Activated CD4-positive, alpha-beta T cell treated with anti-CD3 and anti-CD28 coated beads, Interleukin-2, amount 50 U/mL, for 4 hours (primary cell): ENCODE measurements at regions not wholly inside any gene's neighbourhood (a gene's known extent, or its start where the extent isn't known, plus 50 kb on each side); places are given as distances from the start of the nearest gene placed in this dataset.

Experiments
- DNase-seq, 2 experiments: peaks; one replicate each; pipeline ENCODE4 v3.0.0-alpha.2; 2020

- no peak for DNase-seq
These were observed 127.7 kb upstream of the ANKRD55 start for GRCh38 chr5:56360816-56361215.

GRCh38 chr5:56359809-56360685, 126.9 kb upstream of the ANKRD55 start:
- no peak for DNase-seq

- DNase-seq: no peak
These were observed 125.9 kb upstream of the ANKRD55 start for GRCh38 chr5:56358703-56359681.

- no peak for DNase-seq
These were observed 124.9 kb upstream of the ANKRD55 start for GRCh38 chr5:56358046-56358445.

- no peak for DNase-seq
These were observed 124.3 kb upstream of the ANKRD55 start for GRCh38 chr5:56357426-56357825.

DNA sequence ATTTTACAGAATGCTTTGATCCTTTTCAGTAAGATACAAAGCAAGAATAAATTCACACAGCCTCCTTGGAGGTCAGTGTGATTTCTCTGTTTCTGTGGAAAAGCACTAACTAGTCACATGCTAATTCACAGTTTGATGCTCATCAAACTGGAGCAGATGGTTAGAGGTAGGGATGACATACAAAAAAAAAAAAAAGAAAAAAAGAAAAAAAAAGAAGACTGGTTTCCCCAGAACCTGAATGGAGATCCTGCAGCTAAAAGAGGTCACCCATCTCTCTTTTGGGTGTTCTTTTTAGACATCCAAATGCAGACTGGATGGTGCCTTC, 123.7 kb upstream of the ANKRD55 start:
- DNase-seq: no peak

DNA sequence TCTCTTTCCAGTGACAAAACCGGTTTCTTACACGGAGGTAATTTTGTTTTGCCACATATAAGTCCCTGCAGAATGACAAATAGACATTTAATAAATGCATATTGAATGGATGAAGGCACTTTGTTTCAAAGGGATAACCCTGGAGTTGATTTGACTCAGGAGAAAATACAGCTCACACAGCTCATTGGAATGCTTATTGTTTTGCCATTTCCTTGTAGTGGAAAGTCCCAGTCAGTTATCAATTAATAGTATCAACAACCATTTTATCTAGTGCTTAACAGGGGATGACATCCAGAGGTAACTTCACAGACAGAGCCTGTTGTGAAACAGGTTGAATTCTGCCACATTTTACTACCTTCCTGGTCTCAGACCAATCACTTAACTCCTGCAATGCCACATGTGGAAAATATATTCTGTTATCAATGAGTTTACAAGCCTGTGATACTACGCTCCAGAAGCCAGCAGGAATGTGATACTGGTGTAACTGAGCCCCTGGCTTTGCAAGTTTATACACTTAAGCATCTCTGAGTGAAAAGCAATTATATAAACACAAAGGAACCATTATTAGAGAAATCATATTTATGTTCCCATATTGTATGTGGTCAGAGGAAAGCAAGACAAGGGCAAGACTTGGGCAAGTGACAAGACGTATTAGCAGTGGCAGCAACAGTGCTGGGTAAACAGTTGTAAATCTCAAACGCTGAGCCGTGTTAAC, 123.1 kb upstream of the ANKRD55 start:
- no peak for DNase-seq

GRCh38 chr5:56354836-56355235, 121.7 kb upstream of the ANKRD55 start:
- DNase-seq: no peak

DNA sequence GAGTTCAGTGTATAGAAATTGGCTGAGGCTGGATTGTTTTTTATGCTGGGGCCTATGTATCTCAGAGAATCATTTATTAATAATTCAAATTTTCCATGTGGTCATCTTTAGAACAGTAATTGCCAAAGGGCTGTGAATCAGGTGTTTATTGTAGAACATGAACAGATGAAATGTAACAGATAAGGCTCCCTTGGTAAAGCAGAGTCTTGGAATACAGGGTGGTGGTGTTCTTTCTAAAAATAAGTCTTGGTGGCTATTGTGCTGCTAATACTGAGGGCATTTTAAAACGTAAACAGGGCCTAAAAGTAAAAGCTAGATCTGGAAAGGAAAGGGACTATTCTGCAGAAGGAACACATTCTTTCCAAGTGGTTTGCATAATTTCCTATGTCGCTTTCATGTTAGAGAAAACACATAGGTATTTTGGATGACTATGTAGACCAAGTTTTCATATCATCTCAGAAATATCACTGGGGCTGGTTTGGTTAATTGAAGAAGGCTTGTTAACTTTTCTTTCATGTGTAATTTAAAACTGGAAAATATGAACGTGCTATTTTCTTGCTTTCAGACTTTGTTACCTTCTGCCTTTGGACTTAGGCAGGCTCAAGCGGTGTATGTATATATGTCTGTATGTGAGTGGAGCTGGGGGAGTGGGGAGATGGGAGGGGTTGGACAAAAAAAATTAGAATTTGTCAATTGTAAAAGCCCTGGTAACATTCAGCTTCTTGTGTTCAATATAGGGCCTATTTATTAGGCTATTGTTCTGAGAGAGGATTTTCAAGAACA, 119.9 kb upstream of the ANKRD55 start:
- DNase-seq: no peak

DNA sequence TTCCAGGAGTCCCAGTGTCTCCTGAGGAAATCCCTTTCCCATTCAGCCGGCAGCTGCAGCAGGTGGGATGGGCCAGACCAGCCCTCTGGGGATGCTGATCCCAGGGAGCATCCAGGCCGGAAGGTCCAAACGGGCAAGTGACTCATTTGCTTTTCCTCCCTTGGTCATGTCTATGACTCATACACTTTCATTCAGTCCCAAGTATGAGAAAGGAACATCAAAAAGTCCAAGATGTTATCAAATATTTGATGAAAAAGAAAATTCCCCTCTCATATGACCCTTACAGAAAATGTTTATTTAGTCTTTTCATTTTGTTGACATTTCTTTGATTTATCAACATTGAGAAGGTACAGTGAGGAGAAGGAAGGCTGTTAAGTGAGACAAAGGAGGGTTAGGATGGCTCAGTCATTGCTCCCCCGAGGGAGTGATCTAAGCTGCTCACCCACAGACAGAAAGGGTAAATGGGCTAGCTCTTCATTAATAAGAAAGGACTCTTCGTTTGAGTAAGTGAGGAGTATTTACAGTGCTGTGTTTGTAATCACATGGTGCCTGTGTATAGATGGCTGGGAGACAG, 117.6 kb upstream of the ANKRD55 start:
- DNase-seq: no peak

DNA sequence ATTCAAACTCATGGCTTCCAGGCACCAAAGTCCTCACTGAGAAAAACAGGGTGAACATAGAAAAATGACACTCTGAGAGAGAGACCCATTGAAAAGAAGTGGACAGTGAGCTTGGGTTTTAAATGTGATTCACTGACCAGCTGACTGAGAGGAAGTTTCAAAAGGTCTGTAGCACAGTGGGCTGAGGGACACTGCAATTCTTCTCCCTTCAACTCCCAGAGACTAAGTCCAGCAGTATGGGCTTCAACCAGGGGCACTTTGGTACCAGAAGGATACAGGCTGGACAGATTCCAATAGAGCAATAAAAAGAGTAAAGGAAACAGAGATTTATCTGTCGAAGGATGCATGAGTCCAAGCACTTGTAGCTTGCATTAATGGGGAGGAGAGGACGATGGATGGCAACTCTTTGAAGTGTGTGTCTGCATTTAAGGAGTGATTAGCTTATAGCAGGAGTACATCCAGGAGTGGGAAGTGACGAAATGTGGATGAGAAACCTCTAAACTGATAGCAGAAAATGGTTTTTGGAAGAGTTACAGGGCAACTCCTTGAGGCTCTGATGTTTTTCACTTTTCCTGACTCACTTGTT, 117.0 kb upstream of the ANKRD55 start:
- DNase-seq: no peak

DNA sequence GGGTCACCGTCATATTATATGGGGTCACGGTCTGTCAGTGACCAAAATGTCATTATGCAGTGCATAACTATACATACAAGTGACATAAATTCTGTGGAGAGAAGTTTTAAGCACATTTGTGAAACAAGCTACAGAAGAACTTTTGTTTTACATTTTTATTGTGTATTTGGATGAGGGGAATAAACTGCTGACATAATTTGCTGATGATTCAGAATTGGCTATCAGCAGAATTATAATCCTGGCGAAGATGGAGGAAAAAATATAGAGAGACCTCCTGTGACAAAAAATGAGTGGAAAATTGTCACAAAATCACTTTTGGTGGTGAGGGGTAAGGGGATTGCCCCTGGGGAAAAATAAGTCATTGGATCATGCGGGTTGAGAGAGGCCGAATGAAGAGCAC, 116.3 kb upstream of the ANKRD55 start:
- DNase-seq: no peak

- DNase-seq: no peak
These were observed 113.8 kb upstream of the ANKRD55 start for GRCh38 chr5:56346741-56347535.

GRCh38 chr5:56346044-56346710, 113.0 kb upstream of the ANKRD55 start:
- no peak for DNase-seq

- no peak for DNase-seq
These were observed 112.2 kb upstream of the ANKRD55 start for GRCh38 chr5:56345352-56345751.

DNA sequence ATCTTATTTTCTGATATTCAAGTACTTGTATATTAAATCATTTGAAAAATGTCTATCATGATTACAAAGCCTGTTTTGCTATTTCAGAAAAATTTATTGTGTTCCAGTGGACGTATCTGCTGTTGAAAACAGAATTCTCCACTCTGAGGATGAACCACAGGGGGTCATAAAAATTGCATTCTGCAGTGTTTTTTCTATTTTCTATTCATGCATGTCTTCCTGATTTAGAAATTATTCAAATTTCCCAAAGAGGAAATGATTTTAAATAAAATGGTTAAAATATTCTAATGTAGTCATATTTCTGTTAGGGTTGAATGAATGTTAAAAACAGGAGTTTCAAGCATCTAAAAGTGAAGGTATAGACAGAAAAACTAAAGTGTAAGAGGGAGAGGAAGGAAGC, 111.5 kb upstream of the ANKRD55 start:
- DNase-seq: no peak

DNA sequence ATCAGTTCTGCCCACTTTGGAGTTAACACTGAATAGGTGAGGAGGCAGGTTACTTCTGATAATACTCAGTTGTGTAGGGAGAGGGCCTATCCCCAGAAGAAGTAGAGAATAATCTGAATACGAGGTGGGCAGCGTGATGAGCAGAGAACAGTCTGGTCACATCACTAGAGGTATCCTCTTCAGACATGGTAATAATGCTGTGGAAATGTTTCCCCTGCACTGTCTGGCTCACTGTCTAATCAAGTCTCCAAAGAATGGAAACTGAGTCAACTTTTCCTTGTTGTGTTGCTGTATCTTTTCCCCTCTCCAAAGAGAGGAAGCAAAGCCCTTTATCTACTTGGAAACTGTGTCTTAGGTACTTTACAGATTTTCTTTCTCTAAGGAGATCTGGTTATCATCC, 110.9 kb upstream of the ANKRD55 start:
- DNase-seq: no peak

DNA sequence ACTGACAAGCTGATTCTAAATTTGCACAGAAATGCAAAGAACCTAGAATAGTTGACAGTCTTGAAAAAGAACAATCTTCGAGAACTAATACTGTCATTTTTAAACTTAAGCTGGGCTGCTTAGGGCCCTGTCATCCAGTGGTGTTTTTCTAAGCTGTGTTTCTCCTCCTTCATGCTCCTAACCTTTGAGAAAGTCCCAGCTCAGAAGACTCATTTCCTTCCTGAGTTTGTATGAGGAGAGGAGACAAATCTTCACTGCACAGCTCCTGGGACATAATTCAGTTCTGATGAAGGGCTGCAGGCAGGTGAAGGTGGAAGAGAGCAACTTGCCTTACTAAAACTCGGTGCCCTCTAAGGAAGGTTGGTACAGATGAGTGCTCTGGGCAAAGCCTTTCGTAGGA, 109.5 kb upstream of the ANKRD55 start:
- DNase-seq: no peak

GRCh38 chr5:56340196-56340980, 107.3 kb upstream of the ANKRD55 start:
- no peak for DNase-seq
